Activated CD4-positive, CD25-positive, alpha-beta regulatory T cell (primary cell): ENCODE measurements at regions not wholly inside any gene's neighbourhood (a gene's known extent, or its start where the extent isn't known, plus 50 kb on each side); places are given as distances from the start of the nearest gene placed in this dataset.
"Not testable (repeated sequence)": the region's sequence is repeated elsewhere in the genome, so short reads cannot be mapped to it uniquely, and the experiment has no call there.

Source experiments
- DNase-seq, 4 experiments: peaks; one replicate each; lab custom pipeline; 2025; lab: John Stamatoyannopoulos, UW

GRCh38 chr3:107942244-107942643, 148.6 kb downstream of the CD47 start:
- DNase-seq, result no peak

- DNase-seq, result no peak
Measured at GRCh38 chr3:107939691-107940442, 151.0 kb downstream of the CD47 start.

- no peak for DNase-seq
Measured at GRCh38 chr3:107938143-107938542, 152.7 kb downstream of the CD47 start.

- no peak for DNase-seq
Measured at GRCh38 chr3:107934808-107935207, 156.0 kb downstream of the CD47 start.

GRCh38 chr3:107933450-107933849, 157.4 kb downstream of the CD47 start:
- DNase-seq, result no peak

GRCh38 chr3:107931326-107931725, 159.5 kb downstream of the CD47 start:
- no peak for DNase-seq

GRCh38 chr3:107929088-107929487, 161.7 kb downstream of the CD47 start:
- DNase-seq, result no peak

GRCh38 chr3:107928084-107928445, 162.8 kb downstream of the CD47 start:
- DNase-seq, result no peak

GRCh38 chr3:107927361-107928083, 163.3 kb downstream of the CD47 start:
- peak; percentile 20 to 52 (median 35) for DNase-seq

- DNase-seq, result no peak
Measured at GRCh38 chr3:107925851-107926250, 165.0 kb downstream of the CD47 start.

GRCh38 chr3:107921038-107921437, 169.8 kb downstream of the CD47 start:
- no peak for DNase-seq

GRCh38 chr3:107920538-107920937, 170.3 kb downstream of the CD47 start:
- no peak for DNase-seq

- DNase-seq, result no peak
Measured at GRCh38 chr3:107919239-107919638, 171.6 kb downstream of the CD47 start.

GRCh38 chr3:107916171-107916570, 174.7 kb downstream of the CD47 start:
- no peak for DNase-seq

GRCh38 chr3:107915706-107916105, 175.1 kb downstream of the CD47 start:
- no peak for DNase-seq

GRCh38 chr3:107913701-107914100, 177.1 kb downstream of the CD47 start:
- no peak for DNase-seq

- no peak for DNase-seq
Measured at GRCh38 chr3:107911337-107912000, 179.4 kb downstream of the CD47 start.

GRCh38 chr3:107910713-107911259, 180.0 kb downstream of the CD47 start:
- DNase-seq, result no peak

GRCh38 chr3:107909583-107909982, 181.2 kb downstream of the CD47 start:
- not testable (repeated sequence) for DNase-seq

GRCh38 chr3:107907996-107908395, 182.8 kb downstream of the CD47 start:
- DNase-seq, result no peak

GRCh38 chr3:107904536-107905066, 186.2 kb downstream of the CD47 start:
- no peak for DNase-seq

GRCh38 chr3:107899990-107900651, 190.7 kb downstream of the CD47 start:
- DNase-seq, result no peak
